ENCODE measurements at regions not wholly inside any gene's neighbourhood (a gene's known extent, or its start where the extent isn't known, plus 50 kb on each side); places are given as distances from the start of the nearest gene placed in this dataset.

DNA sequence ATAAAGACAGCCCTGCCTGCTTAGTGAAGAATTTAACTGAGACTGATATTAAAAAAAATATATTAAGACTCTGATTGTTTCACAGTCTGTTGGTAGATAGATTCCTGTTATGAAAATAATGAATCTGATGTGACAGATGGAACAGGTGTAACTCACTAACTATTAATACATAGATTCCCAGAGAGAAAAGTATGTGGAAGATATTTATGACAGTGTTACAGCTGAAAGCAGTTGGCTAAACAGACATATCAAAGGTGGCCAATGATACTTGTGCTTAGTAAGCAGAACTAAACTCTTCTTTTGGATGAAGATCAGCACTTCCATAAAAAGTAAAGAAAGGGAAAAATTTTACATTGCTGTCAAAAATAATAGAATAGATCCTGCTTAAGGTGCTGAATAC is 598.2 kb upstream of the CA10 start:
- Histone ChIP-seq H3K27ac (ENCODE audit: low read depth, low read length, poor library complexity, severe bottlenecking) (no peak overlapping the region), H3K4me3 (ENCODE audit: low read depth, low read length, poor library complexity, severe bottlenecking) (no peak overlapping the region), H3K27me3 (replicated peaks; ENCODE audit: insufficient read depth, low read depth, low read length, poor library complexity) (no peaks in the 10 kb centered on the region), H3K36me3 (ENCODE audit: insufficient read depth, low read length, poor library complexity, severe bottlenecking) (no peaks in the 10 kb centered on the region), H3K9me3 (ENCODE audit: low read depth, low read length, poor library complexity, severe bottlenecking) (peaks cover 6% of the 10 kb centered on the region), H3K4me1 (ENCODE audit: insufficient read depth, low read length, poor library complexity, severe bottlenecking) (no peaks in the 10 kb centered on the region)
- TF ChIP-seq, protein P1, sequence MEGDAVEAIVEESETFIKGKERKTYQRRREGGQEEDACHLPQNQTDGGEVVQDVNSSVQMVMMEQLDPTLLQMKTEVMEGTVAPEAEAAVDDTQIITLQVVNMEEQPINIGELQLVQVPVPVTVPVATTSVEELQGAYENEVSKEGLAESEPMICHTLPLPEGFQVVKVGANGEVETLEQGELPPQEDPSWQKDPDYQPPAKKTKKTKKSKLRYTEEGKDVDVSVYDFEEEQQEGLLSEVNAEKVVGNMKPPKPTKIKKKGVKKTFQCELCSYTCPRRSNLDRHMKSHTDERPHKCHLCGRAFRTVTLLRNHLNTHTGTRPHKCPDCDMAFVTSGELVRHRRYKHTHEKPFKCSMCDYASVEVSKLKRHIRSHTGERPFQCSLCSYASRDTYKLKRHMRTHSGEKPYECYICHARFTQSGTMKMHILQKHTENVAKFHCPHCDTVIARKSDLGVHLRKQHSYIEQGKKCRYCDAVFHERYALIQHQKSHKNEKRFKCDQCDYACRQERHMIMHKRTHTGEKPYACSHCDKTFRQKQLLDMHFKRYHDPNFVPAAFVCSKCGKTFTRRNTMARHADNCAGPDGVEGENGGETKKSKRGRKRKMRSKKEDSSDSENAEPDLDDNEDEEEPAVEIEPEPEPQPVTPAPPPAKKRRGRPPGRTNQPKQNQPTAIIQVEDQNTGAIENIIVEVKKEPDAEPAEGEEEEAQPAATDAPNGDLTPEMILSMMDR (conservative IDR thresholded peaks at IDR 0.05; ENCODE audit: low read depth, low read length) = no peak
- TF ChIP-seq EZH2 (IDR thresholded peaks at IDR 0.05; ENCODE audit: borderline replicate concordance, low read depth, low read length, poor library complexity, severe bottlenecking) = no peak
- no peak for DNase-seq (ENCODE audit: low spot score)
- ChIA-PET CTCF (no interaction called here), POLR2A (ENCODE audit: low non-redundant PET) (no interaction called here)
- intact Hi-C loops (cut with micrococcal nuclease; ENCODE audit: unreplicated experiment) = no loop called here
- no TSS peak for BruUV-seq (replicated peaks)

DNA sequence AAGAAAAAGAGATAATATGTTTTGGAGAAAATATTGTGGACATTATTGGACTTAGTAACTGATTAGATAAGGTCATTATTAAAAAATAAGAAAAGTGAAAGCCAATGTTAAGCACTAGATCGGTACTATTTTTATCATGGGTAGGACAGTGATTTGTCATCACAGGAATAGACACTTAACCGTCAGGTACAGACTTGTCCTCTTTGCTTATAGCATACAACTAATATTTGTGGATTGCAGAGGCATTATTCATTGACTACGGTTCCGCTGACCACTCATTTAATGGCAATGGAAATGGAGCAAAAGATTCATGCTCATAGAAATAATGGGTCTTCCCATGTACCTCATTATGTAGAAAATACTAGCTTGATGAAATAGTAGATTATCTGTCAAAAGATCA is 596.3 kb upstream of the CA10 start:
- intact Hi-C loops (cut with micrococcal nuclease; ENCODE audit: unreplicated experiment) = no loop called here
- no peaks in the 10 kb centered on the region for H3K27me3 ChIP-seq (replicated peaks; ENCODE audit: insufficient read depth, low read depth, low read length, poor library complexity)
- no peak for DNase-seq (ENCODE audit: low spot score)
- H3K9me3 ChIP-seq (ENCODE audit: low read depth, low read length, poor library complexity, severe bottlenecking) = peaks cover 6% of the 10 kb centered on the region
- no peaks in the 10 kb centered on the region for H3K36me3 ChIP-seq (ENCODE audit: insufficient read depth, low read length, poor library complexity, severe bottlenecking)
- POLR2A ChIA-PET (ENCODE audit: low non-redundant PET) = no interaction called here
- BruUV-seq (replicated peaks) = no TSS peak
- TF ChIP-seq EZH2 (IDR thresholded peaks at IDR 0.05; ENCODE audit: borderline replicate concordance, low read depth, low read length, poor library complexity, severe bottlenecking) = no peak
- TF ChIP-seq, protein P1 (conservative IDR thresholded peaks at IDR 0.05; ENCODE audit: low read depth, low read length) = no peak
- H3K27ac ChIP-seq (ENCODE audit: low read depth, low read length, poor library complexity, severe bottlenecking) = no peak overlapping the region
- CTCF ChIA-PET = no interaction called here
- no peaks in the 10 kb centered on the region for H3K4me1 ChIP-seq (ENCODE audit: insufficient read depth, low read length, poor library complexity, severe bottlenecking)
- H3K4me3 ChIP-seq (ENCODE audit: low read depth, low read length, poor library complexity, severe bottlenecking) = no peak overlapping the region

DNA sequence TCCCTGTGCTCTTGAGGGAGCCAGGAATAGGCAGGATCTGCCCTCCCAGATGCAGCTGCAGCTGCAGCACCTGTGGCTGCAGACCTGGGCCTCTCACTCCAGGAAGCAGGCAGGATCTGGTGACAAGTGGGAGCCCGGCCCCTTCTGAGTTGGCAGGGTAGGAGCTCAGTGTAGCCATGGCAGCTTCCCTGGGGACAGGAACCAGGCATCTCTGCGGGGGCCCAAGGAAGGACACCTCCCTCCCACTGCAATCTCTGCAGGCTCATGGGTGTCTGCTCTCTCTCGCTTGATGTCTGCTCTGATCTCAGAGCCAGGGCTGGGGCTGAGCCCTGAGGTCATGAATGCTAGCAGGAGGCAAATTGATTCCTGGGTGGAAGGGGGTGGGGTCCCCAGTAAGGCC is 592.5 kb upstream of the CA10 start:
- no TSS peak for BruUV-seq (replicated peaks)
- CTCF ChIA-PET = no interaction called here
- no peaks in the 10 kb centered on the region for H3K27me3 ChIP-seq (replicated peaks; ENCODE audit: insufficient read depth, low read depth, low read length, poor library complexity)
- TF ChIP-seq, protein P1 (conservative IDR thresholded peaks at IDR 0.05; ENCODE audit: low read depth, low read length) = no peak
- no peak for TF ChIP-seq EZH2 (IDR thresholded peaks at IDR 0.05; ENCODE audit: borderline replicate concordance, low read depth, low read length, poor library complexity, severe bottlenecking)
- intact Hi-C loops (cut with micrococcal nuclease; ENCODE audit: unreplicated experiment) = no loop called here
- H3K27ac ChIP-seq (ENCODE audit: low read depth, low read length, poor library complexity, severe bottlenecking) = no peak overlapping the region
- no peaks in the 10 kb centered on the region for H3K4me1 ChIP-seq (ENCODE audit: insufficient read depth, low read length, poor library complexity, severe bottlenecking)
- POLR2A ChIA-PET (ENCODE audit: low non-redundant PET) = no interaction called here
- DNase-seq (ENCODE audit: low spot score) = no peak
- H3K9me3 ChIP-seq (ENCODE audit: low read depth, low read length, poor library complexity, severe bottlenecking) = no peaks in the 10 kb centered on the region
- no peaks in the 10 kb centered on the region for H3K36me3 ChIP-seq (ENCODE audit: insufficient read depth, low read length, poor library complexity, severe bottlenecking)
- H3K4me3 ChIP-seq (ENCODE audit: low read depth, low read length, poor library complexity, severe bottlenecking) = no peak overlapping the region

Measured in A673 (cell line).